ENCODE measurements at regions not wholly inside any gene's neighbourhood (a gene's known extent, or its start where the extent isn't known, plus 50 kb on each side); places are given as distances from the start of the nearest gene placed in this dataset.
"Not testable (repeated sequence)": the region's sequence is repeated elsewhere in the genome, so short reads cannot be mapped to it uniquely, and the experiment has no call there.

- no peak for DNase-seq (ENCODE audit: low read depth)
Observed at GRCh38 chr14:71328183-71328582, 420.9 kb downstream of the PCNX1 start.

GRCh38 chr14:71328954-71329353, 421.7 kb downstream of the PCNX1 start:
- no peak for DNase-seq (ENCODE audit: low read depth)

- DNase-seq (ENCODE audit: low read depth) = no peak
Observed at GRCh38 chr14:71331403-71331802, 424.1 kb downstream of the PCNX1 start.

- no peak for DNase-seq (ENCODE audit: low read depth)
Observed at GRCh38 chr14:71332476-71332875, 425.2 kb downstream of the PCNX1 start.

GRCh38 chr14:71333705-71334104, 426.4 kb downstream of the PCNX1 start:
- DNase-seq (ENCODE audit: low read depth) = no peak

- no peak for DNase-seq (ENCODE audit: low read depth)
Observed at GRCh38 chr14:71336489-71337192, 429.4 kb downstream of the PCNX1 start.

- DNase-seq (ENCODE audit: low read depth) = no peak
Observed at GRCh38 chr14:71338153-71338552, 430.9 kb downstream of the PCNX1 start.

GRCh38 chr14:71339650-71340415, 432.6 kb downstream of the PCNX1 start:
- no peak for DNase-seq (ENCODE audit: low read depth)

- no peak for DNase-seq (ENCODE audit: low read depth)
Observed at GRCh38 chr14:71341156-71341555, 433.9 kb downstream of the PCNX1 start.

- no peak for DNase-seq (ENCODE audit: low read depth)
Observed at GRCh38 chr14:71343724-71344123, 436.5 kb downstream of the PCNX1 start.

GRCh38 chr14:71344506-71344905, 437.2 kb downstream of the PCNX1 start:
- DNase-seq (ENCODE audit: low read depth) = no peak

GRCh38 chr14:71346685-71347084, 439.4 kb downstream of the PCNX1 start:
- no peak for DNase-seq (ENCODE audit: low read depth)

GRCh38 chr14:71348394-71348793, 441.1 kb downstream of the PCNX1 start:
- no peak for DNase-seq (ENCODE audit: low read depth)

- DNase-seq (ENCODE audit: low read depth) = no peak
Observed at GRCh38 chr14:71348817-71349216, 441.6 kb downstream of the PCNX1 start.

- DNase-seq (ENCODE audit: low read depth) = no peak
Observed at GRCh38 chr14:71354142-71354541, 446.9 kb downstream of the PCNX1 start.

- DNase-seq (ENCODE audit: low read depth) = no peak
Observed at GRCh38 chr14:71354801-71355200, 447.5 kb downstream of the PCNX1 start.

GRCh38 chr14:71355324-71356201, 448.3 kb downstream of the PCNX1 start:
- DNase-seq (ENCODE audit: low read depth) = no peak

GRCh38 chr14:71358209-71358931, 451.1 kb downstream of the PCNX1 start:
- no peak for DNase-seq (ENCODE audit: low read depth)

- not testable (repeated sequence) for DNase-seq (ENCODE audit: low read depth)
Observed at GRCh38 chr14:71358932-71359421, 451.7 kb downstream of the PCNX1 start.

GRCh38 chr14:71359823-71360222, 452.6 kb downstream of the PCNX1 start:
- DNase-seq (ENCODE audit: low read depth) = no peak

- no peak for DNase-seq (ENCODE audit: low read depth)
Observed at GRCh38 chr14:71361336-71361735, 454.1 kb downstream of the PCNX1 start.

GRCh38 chr14:71361874-71362273, 454.6 kb downstream of the PCNX1 start:
- no peak for DNase-seq (ENCODE audit: low read depth)

All from activated T-cell treated with anti-CD3 and anti-CD28 coated beads for 1 hour (primary cell).